Smooth muscle cell (in vitro differentiated cells): ENCODE measurements at regions not wholly inside any gene's neighbourhood (a gene's known extent, or its start where the extent isn't known, plus 50 kb on each side); places are given as distances from the start of the nearest gene placed in this dataset.

Experiments
- DNase-seq: peaks from one replicate; lab custom pipeline; 2025; ENCODE audit not compliant: unreplicated experiment; lab: John Stamatoyannopoulos, UW
- H2AFZ ChIP-seq: fragments of 200-600 bp; sonication (generic); 2 replicates; pipeline ENCODE4 v1.6.0; 2016; ENCODE audit warnings: antibody characterized with exemption, low read depth, mild to moderate bottlenecking
- H3F3A ChIP-seq: fragments of 200-600 bp; sonication (generic); 2 replicates; pipeline ENCODE4 v1.6.0; 2017; ENCODE audit warnings: antibody characterized with exemption, low read depth
- H3K27ac ChIP-seq: fragments of 200-600 bp; sonication (generic); 2 replicates; pipeline ENCODE4 v1.5.1; 2016; ENCODE audit warnings: low read depth, mild to moderate bottlenecking
- H3K27me3 ChIP-seq: fragments of 200-600 bp; sonication (generic); 2 replicates; pipeline ENCODE4 v1.6.1; 2016; ENCODE audit warnings: low read depth, mild to moderate bottlenecking
- H3K36me3 ChIP-seq: fragments of 200-600 bp; sonication (generic); 2 replicates; pipeline ENCODE4 v1.5.1; 2016; ENCODE audit warnings: low read depth
- H3K4me1 ChIP-seq: fragments of 200-600 bp; sonication (generic); 2 replicates; pipeline ENCODE4 v1.5.1; 2016; ENCODE audit warnings: low read depth
- H3K4me2 ChIP-seq: fragments of 200-600 bp; sonication (generic); 2 replicates; pipeline ENCODE4 v1.6.0; 2016; ENCODE audit warnings: mild to moderate bottlenecking
- H3K4me3 ChIP-seq: fragments of 200-600 bp; sonication (generic); 2 replicates; pipeline ENCODE4 v1.5.1; 2016; ENCODE audit warnings: mild to moderate bottlenecking
- H3K79me2 ChIP-seq: fragments of 200-600 bp; sonication (generic); 2 replicates; pipeline ENCODE4 v1.6.0; 2016; ENCODE audit warnings: low read depth, mild to moderate bottlenecking
- H3K9ac ChIP-seq: fragments of 200-600 bp; sonication (generic); 2 replicates; pipeline ENCODE4 v1.6.0; 2016; ENCODE audit warnings: low read depth
- H3K9me3 ChIP-seq: fragments of 200-600 bp; sonication (generic); replicated peaks from 2 replicates; pipeline ENCODE4 v1.5.1; 2016; ENCODE audit warnings: low read depth
- H4K20me1 ChIP-seq: fragments of 200-600 bp; sonication (generic); 2 replicates; pipeline ENCODE4 v1.6.0; 2016; ENCODE audit warnings: low read depth
- CTCF ChIP-seq: fragments of 200-600 bp; sonication (generic); IDR thresholded peaks from 2 replicates; pipeline ENCODE4 v1.5.1; 2017; ENCODE audit warnings: borderline replicate concordance, mild to moderate bottlenecking, antibody characterized with exemption; ENCODE audit not compliant: insufficient read depth, poor library complexity, severe bottlenecking
- WGBS: methylation state at CpG from one replicate; pipeline ENCODE4 v1.1.7; 2016; ENCODE audit warnings: low lambda C conversion rate; 5-methylcytosine and 5-hydroxymethylcytosine counted together

DNA sequence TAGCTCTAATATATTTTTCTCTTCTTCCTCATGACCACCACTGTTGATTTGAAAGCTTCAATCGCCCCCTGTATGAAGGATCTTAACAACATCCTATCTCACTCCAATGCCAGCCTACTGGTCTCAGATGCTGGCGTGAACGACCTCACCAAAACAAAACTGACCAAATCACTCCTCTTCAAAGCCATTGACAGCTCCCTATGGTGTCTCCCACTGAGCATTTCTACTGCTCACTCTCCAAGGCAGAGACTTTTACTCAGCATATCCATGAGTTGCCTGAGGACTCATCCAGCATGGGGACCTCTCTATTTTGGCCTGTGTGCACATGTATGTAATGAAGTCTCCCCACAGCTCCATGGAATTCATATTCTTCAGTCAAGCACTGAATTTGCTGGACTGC is 520.4 kb downstream of the TFAP2B start:
- no peak overlapping the region for H3K9ac ChIP-seq
- H3K79me2 ChIP-seq, result no peaks in the 10 kb centered on the region
- no peak for DNase-seq
- no peaks in the 10 kb centered on the region for H3K36me3 ChIP-seq
- H3K4me2 ChIP-seq, result no peak overlapping the region
- no peak overlapping the region for H3K4me3 ChIP-seq
- H3F3A ChIP-seq, result no peaks in the 10 kb centered on the region
- no peak overlapping the region for H2AFZ ChIP-seq
- WGBS, result 76% methylated on average over 3 of the region's 3 CpGs
- peaks cover 15% of the 10 kb centered on the region for H3K4me1 ChIP-seq
- no peaks in the 10 kb centered on the region for H3K9me3 ChIP-seq
- no peak for TF ChIP-seq CTCF
- H3K27ac ChIP-seq, result no peak overlapping the region
- no peaks in the 10 kb centered on the region for H4K20me1 ChIP-seq
- H3K27me3 ChIP-seq, result no peaks in the 10 kb centered on the region

- no peaks in the 10 kb centered on the region for H3F3A ChIP-seq
- no peak overlapping the region for H3K4me3 ChIP-seq
- peaks cover 15% of the 10 kb centered on the region for H3K4me1 ChIP-seq
- H3K9ac ChIP-seq, result no peak overlapping the region
- no peaks in the 10 kb centered on the region for H4K20me1 ChIP-seq
- H3K9me3 ChIP-seq, result no peaks in the 10 kb centered on the region
- WGBS, result 14% methylated on average over 5 of the region's 5 CpGs
- DNase-seq, result no peak
- H3K79me2 ChIP-seq, result no peaks in the 10 kb centered on the region
- H3K36me3 ChIP-seq, result no peaks in the 10 kb centered on the region
- H3K27ac ChIP-seq, result no peak overlapping the region
- no peaks in the 10 kb centered on the region for H3K27me3 ChIP-seq
- H3K4me2 ChIP-seq, result no peak overlapping the region
- TF ChIP-seq CTCF, result no peak
- H2AFZ ChIP-seq, result no peak overlapping the region
These were observed 521.1 kb downstream of the TFAP2B start for GRCh38 chr6:51339728-51340127.

- TF ChIP-seq CTCF, result no peak
- H3K4me1 ChIP-seq, result peaks cover 15% of the 10 kb centered on the region
- DNase-seq, result no peak
- no peaks in the 10 kb centered on the region for H3K9me3 ChIP-seq
- H3K36me3 ChIP-seq, result no peaks in the 10 kb centered on the region
- H3F3A ChIP-seq, result no peaks in the 10 kb centered on the region
- H3K4me2 ChIP-seq, result no peak overlapping the region
- H3K27me3 ChIP-seq, result no peaks in the 10 kb centered on the region
- H2AFZ ChIP-seq, result no peak overlapping the region
- H3K4me3 ChIP-seq, result no peak overlapping the region
- WGBS, result 83% methylated on average over 6 of the region's 6 CpGs
- H4K20me1 ChIP-seq, result no peaks in the 10 kb centered on the region
- H3K79me2 ChIP-seq, result no peaks in the 10 kb centered on the region
- no peak overlapping the region for H3K9ac ChIP-seq
- H3K27ac ChIP-seq, result no peak overlapping the region
These were observed 523.7 kb downstream of the TFAP2B start for GRCh38 chr6:51342393-51342792.

DNA sequence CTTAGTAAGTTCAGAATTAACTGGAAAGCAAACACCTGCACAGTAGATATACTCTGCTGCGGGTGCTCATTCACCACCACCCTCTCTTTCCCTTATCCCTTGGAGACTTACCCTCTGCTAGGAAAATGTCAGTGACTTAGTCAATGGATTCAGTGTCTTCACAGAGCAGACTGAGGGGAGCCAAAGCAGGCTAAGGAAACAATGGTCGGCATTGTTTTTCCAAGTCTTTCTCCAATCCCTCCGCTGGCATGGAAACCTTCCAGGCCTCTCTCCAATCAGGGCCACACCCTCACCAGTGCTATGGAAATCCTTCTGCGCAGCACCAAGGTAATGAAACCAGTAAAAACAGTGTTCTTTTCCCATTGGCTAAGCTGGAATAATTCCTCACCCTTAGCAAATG is 531.2 kb downstream of the TFAP2B start:
- no peak overlapping the region for H2AFZ ChIP-seq
- no peaks in the 10 kb centered on the region for H3K4me1 ChIP-seq
- TF ChIP-seq CTCF, result no peak
- no peak for DNase-seq
- no peak overlapping the region for H3K27ac ChIP-seq
- no peaks in the 10 kb centered on the region for H3K36me3 ChIP-seq
- H3K9ac ChIP-seq, result no peak overlapping the region
- no peaks in the 10 kb centered on the region for H3K79me2 ChIP-seq
- H3K4me3 ChIP-seq, result no peak overlapping the region
- WGBS, result 85% methylated on average over 4 of the region's 4 CpGs
- no peaks in the 10 kb centered on the region for H3F3A ChIP-seq
- no peaks in the 10 kb centered on the region for H3K27me3 ChIP-seq
- no peaks in the 10 kb centered on the region for H4K20me1 ChIP-seq
- no peak overlapping the region for H3K4me2 ChIP-seq
- no peaks in the 10 kb centered on the region for H3K9me3 ChIP-seq
